Gastrocnemius medialis (tissue), 4 donors: ENCODE measurements at regions not wholly inside any gene's neighbourhood (a gene's known extent, or its start where the extent isn't known, plus 50 kb on each side); places are given as distances from the start of the nearest gene placed in this dataset.

Experiments used
- CTCF ChIP-seq, 5 experiments: fragments of 450-650 bp in 3 of 5; fragments of 200-600 bp in 2 of 5; sonication (generic) in 2 of 5; IDR thresholded peaks in 4 of 5; conservative IDR thresholded peaks in 1 of 5; 1 replicate in 4 of 5; 2 replicates in 1 of 5; pipeline ENCODE4 v1.5.1; 2016 to 2019; ENCODE audit warnings: antibody characterized with exemption in 5 of 5, mild to moderate bottlenecking in 3 of 5, moderate library complexity in 3 of 5
- POLR2A ChIP-seq, 2 donors: fragments of 450-650 bp; IDR thresholded peaks; one replicate each; pipeline ENCODE4 v1.6.1; 2017; ENCODE audit warnings: antibody characterized with exemption in 2 of 2, mild to moderate bottlenecking in 2 of 2, moderate library complexity in 2 of 2

- no peak for TF ChIP-seq CTCF (IDR thresholded peaks at IDR 0.05 in 4 of 5, conservative IDR thresholded peaks at IDR 0.05 in 1 of 5)
- no peak for TF ChIP-seq POLR2A (IDR thresholded peaks at IDR 0.05)
Measured at GRCh38 chr15:25226360-25226759, 212.5 kb downstream of the UBE3A start.
